SK-N-SH treated with all-trans-retinoic acid at 6 μM for 48 hours (cell line): ENCODE measurements at regions not wholly inside any gene's neighbourhood (a gene's known extent, or its start where the extent isn't known, plus 50 kb on each side); places are given as distances from the start of the nearest gene placed in this dataset.

Experiments used
- ATAC-seq: fragments of 200-7000 bp; cut with Tn5 transposase; 3 replicates; pipeline ENCODE4 v1.9.1; 2020; ENCODE audit warnings: mild to moderate bottlenecking, moderate library complexity
- ARNTL ChIP-seq: fragments of 450-650 bp; formaldehyde crosslinking; IDR thresholded peaks from 2 replicates; pipeline ENCODE4 v1.5.0; 2020; ENCODE audit warnings: low read depth, mild to moderate bottlenecking, moderate library complexity, borderline replicate concordance
- BACH2 ChIP-seq: fragments of 250-450 bp; sonication (Bioruptor Pico); IDR thresholded peaks from 2 replicates; pipeline ENCODE4 v1.9.0; 2021; ENCODE audit warnings: mild to moderate bottlenecking, borderline replicate concordance
- CREB5 ChIP-seq: fragments of 250-450 bp; sonication (Bioruptor Pico); IDR thresholded peaks from 2 replicates; pipeline ENCODE4 v1.5.1; 2020; ENCODE audit warnings: low read depth, mild to moderate bottlenecking, moderate library complexity
- CSRNP3 ChIP-seq: fragments of 250-450 bp; sonication (Bioruptor Pico); IDR thresholded peaks from 2 replicates; pipeline ENCODE4 v1.5.1; 2021; ENCODE audit warnings: mild to moderate bottlenecking, moderate library complexity
- ESRRG ChIP-seq: fragments of 250-450 bp; sonication (Bioruptor Pico); IDR thresholded peaks from 2 replicates; pipeline ENCODE4 v1.6.1; 2021; ENCODE audit warnings: mild to moderate bottlenecking
- GLIS3 ChIP-seq: fragments of 250-450 bp; sonication (Bioruptor Pico); IDR thresholded peaks from 2 replicates; pipeline ENCODE4 v1.5.0; 2020; ENCODE audit warnings: mild to moderate bottlenecking, moderate library complexity
- ISL1 ChIP-seq: fragments of 250-450 bp; sonication (Bioruptor Pico); IDR thresholded peaks from 2 replicates; pipeline ENCODE4 v2.1.2; 2022; ENCODE audit warnings: mild to moderate bottlenecking, moderate library complexity
- OSR1 ChIP-seq: fragments of 250-450 bp; sonication (Bioruptor Pico); IDR thresholded peaks from 2 replicates; pipeline ENCODE4 v1.8.0; 2022; ENCODE audit warnings: moderate library complexity, mild to moderate bottlenecking, inconsistent platforms
- PATZ1 ChIP-seq: fragments of 250-450 bp; sonication (Bioruptor Pico); IDR thresholded peaks from 2 replicates; pipeline ENCODE4 v1.8.0; 2020; ENCODE audit warnings: mild to moderate bottlenecking, moderate library complexity, borderline replicate concordance
- PPARA ChIP-seq: fragments of 250-450 bp; sonication (Bioruptor Pico); IDR thresholded peaks from 2 replicates; pipeline ENCODE4 v1.5.0; 2020; ENCODE audit warnings: mild to moderate bottlenecking, borderline replicate concordance
- SNAI2 ChIP-seq: fragments of 250-450 bp; sonication (Bioruptor Pico); IDR thresholded peaks from 2 replicates; pipeline ENCODE4 v1.5.0; 2020; ENCODE audit warnings: mild to moderate bottlenecking, moderate library complexity
- TCF4 ChIP-seq: fragments of 250-450 bp; sonication (Bioruptor Pico); IDR thresholded peaks from 2 replicates; pipeline ENCODE4 v1.8.0; 2021; ENCODE audit warnings: mild to moderate bottlenecking, moderate library complexity, borderline replicate concordance
- ZC3H10 ChIP-seq: fragments of 250-450 bp; sonication (Bioruptor Pico); IDR thresholded peaks from 2 replicates; pipeline ENCODE4 v1.5.1; 2021; ENCODE audit warnings: mild to moderate bottlenecking, moderate library complexity
- ZFP3 ChIP-seq: fragments of 250-450 bp; sonication (Bioruptor Pico); IDR thresholded peaks from 2 replicates; pipeline ENCODE4 v1.5.0; 2020; ENCODE audit warnings: mild to moderate bottlenecking, moderate library complexity
- ZFP30 ChIP-seq: fragments of 450-650 bp; formaldehyde crosslinking; IDR thresholded peaks from 2 replicates; pipeline ENCODE4 v1.5.0; 2022; ENCODE audit warnings: mild to moderate bottlenecking, moderate library complexity
- ZNF565 ChIP-seq: fragments of 450-650 bp; formaldehyde crosslinking; conservative IDR thresholded peaks from 2 replicates; pipeline ENCODE4 v1.5.0; 2020; ENCODE audit warnings: low read depth, mild to moderate bottlenecking, moderate library complexity
- ZNF8 ChIP-seq: fragments of 450-650 bp; formaldehyde crosslinking; IDR thresholded peaks from 2 replicates; pipeline ENCODE4 v1.5.0; 2020; ENCODE audit warnings: mild to moderate bottlenecking, moderate library complexity
- TF ChIP-seq, protein P1 (sequence below): fragments of 250-450 bp; sonication (Bioruptor Pico); IDR thresholded peaks from 2 replicates; pipeline ENCODE4 v1.8.0; 2021; ENCODE audit warnings: low read depth, mild to moderate bottlenecking, moderate library complexity, borderline replicate concordance

- TF ChIP-seq CSRNP3 (CRISPR knock-in tag), result no peak
- no peak for TF ChIP-seq ESRRG (CRISPR knock-in tag)
- no peak for TF ChIP-seq PPARA (CRISPR knock-in tag)
- TF ChIP-seq ZC3H10 (CRISPR knock-in tag), result no peak
Observed at GRCh38 chr15:31267161-31268107, 59.2 kb upstream of the KLF13 start (continued).

- no peak for ATAC-seq
- TF ChIP-seq PPARA (CRISPR knock-in tag) (no peak), ESRRG (CRISPR knock-in tag) (no peak), GLIS3 (no peak), PATZ1 (no peak), ZNF8 (CRISPR knock-in tag) (no peak)
- TF ChIP-seq, protein P1, sequence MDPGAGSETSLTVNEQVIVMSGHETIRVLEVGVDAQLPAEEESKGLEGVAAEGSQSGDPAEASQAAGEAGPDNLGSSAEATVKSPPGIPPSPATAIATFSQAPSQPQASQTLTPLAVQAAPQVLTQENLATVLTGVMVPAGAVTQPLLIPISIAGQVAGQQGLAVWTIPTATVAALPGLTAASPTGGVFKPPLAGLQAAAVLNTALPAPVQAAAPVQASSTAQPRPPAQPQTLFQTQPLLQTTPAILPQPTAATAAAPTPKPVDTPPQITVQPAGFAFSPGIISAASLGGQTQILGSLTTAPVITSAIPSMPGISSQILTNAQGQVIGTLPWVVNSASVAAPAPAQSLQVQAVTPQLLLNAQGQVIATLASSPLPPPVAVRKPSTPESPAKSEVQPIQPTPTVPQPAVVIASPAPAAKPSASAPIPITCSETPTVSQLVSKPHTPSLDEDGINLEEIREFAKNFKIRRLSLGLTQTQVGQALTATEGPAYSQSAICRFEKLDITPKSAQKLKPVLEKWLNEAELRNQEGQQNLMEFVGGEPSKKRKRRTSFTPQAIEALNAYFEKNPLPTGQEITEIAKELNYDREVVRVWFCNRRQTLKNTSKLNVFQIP (CRISPR knock-in tag), result no peak
Observed at GRCh38 chr15:31268108-31268501, 58.5 kb upstream of the KLF13 start.

DNA sequence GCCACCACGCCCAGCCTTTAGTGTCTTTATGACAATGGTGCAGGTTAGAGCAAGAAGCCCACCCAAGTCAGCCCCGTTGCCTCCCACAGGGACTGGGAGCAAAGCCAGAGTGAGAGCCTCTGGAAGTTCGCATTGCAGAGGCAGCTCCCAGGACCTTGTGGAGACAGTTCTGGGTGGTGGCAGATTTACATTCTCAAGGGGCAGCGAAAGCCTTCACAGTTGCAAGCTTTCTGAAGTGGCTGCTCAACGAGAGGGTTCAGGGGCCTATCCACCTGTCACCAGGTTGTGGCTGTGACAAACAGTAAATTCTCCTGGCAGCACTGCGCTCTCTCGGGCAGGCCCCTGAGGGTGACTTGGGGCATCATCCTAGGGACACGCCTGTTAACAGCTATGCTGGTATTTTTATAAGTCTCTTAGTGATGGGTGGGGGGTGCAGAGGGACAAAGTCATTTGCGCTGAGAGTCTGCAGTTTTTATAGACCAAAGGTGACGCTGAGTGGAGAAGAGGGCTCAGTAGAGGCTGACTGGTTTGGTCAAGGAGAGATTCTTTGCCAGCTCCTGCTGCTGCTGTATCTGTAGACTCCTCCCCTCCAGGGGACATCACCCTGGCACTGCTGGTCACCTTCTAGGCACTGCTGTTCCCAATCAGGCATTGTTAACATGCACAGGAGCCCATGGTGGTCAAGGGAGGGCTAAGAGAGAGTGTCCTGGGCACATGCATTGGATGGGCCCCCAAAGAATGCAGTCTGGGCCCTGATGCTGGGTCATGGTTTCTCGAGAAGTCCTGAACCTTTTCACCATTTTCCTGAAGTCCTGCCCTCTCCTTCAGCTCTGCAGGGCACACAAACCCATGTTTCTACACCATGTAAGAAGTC is 57.5 kb upstream of the KLF13 start:
- no peak for TF ChIP-seq SNAI2
- no peak for TF ChIP-seq ZFP3 (CRISPR knock-in tag)
- TF ChIP-seq ISL1 (CRISPR knock-in tag), result no peak
- TF ChIP-seq, all 23 proteins: peak for 0
- ATAC-seq, result no peak

DNA sequence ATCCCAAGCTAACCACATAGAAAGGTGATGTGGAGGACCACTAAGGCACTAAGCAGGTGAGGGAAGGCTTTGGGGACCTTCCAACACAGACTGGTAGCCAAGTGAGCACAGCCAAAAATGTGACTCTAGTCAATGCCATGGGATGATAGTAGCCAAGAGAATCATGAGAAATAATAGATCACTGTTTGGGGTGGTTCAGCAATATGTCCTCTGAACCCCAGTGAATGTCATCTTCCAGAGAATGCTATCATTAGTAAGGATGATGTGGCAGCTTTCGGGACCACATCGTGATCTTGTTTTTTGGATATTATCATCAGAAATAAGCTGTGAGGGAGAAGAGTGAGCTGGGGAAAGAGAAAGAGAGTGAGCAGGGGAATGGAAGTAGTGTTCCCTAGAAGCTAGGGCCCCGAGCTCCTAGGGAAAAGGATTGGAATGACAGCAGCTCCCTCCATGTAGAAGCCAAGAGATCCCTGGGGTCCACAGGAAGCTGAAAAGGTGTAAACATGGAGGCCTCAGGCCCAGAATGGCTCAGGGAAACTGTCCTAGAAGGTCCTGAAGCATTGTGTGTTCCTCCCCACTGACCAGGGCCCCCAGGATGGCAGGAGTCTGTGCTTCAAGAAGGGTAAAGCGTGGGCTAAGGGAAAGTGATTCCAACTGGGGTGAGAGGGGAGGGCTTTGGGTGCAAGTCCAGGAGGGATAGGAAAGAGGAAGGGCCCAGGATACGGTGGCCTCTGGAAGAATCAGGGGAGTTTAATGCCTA is 56.6 kb upstream of the KLF13 start:
- no peak for TF ChIP-seq BACH2 (CRISPR knock-in tag)
- no peak for TF ChIP-seq ZC3H10 (CRISPR knock-in tag)
- ATAC-seq, result no peak

DNA sequence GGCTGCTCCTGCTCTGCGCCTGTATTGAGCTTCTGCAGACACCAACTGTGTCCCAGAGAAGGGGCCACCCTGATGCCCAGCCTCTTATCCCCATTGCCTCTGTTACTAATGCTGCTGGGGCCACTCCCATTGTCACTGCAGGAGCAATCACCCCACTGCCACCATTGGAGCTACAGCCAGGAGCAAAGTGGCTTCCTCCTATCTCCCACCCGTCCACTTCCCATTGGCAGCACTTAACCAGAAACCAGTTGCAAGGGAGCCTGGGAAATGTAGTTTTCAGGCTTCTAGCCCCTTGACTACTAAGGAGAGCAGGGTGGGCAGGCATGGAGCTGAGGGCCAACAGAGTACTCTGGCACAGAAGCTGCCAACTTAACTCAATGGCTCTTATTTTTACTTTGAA is 55.9 kb upstream of the KLF13 start:
- no peak for ATAC-seq
- TF ChIP-seq ARNTL (CRISPR knock-in tag) (no peak), SNAI2 (no peak), ZFP30 (CRISPR knock-in tag) (no peak), ZNF565 (CRISPR knock-in tag) (no peak), ZFP3 (CRISPR knock-in tag) (no peak), TCF4 (CRISPR knock-in tag) (no peak), CREB5 (CRISPR knock-in tag) (no peak), OSR1 (no peak)
